K562 (cell line): ENCODE measurements at regions not wholly inside any gene's neighbourhood (a gene's known extent, or its start where the extent isn't known, plus 50 kb on each side); places are given as distances from the start of the nearest gene placed in this dataset.

Source experiments
- ATAC-seq: fragments of 200-7000 bp; cut with Tn5 transposase; 3 replicates; pipeline ENCODE4 v1.9.1; 2020; ENCODE audit warnings: moderate library complexity
- BruUV-seq: library from RNA; stranded (reverse); fragments of 400-500 nt; replicated peaks from 2 replicates; lab custom pipeline; 2021; lab: Mats Ljungman, UMichigan
- CTCF ChIA-PET: fragments of 300-600 bp; formaldehyde crosslinking; extraction: SDS; loops from one replicate; lab custom pipeline; 2021; ENCODE audit warnings: low intra/inter-chr PET ratio; lab: Yijun Ruan, JAX
- POLR2A ChIA-PET: fragments of 300-600, 350-650 bp; sonication (Branson Sonifier 250); formaldehyde crosslinking; extraction: SDS; loops from one replicate; lab custom pipeline; 2021; ENCODE audit warnings: antibody characterized with exemption, inconsistent platforms; lab: Yijun Ruan, JAX
- DNase-seq, 4 experiments: peaks; one replicate each; pipeline versions ENCODE4 v3.0.0 to v3.0.0-alpha.2; 2011 to 2018; ENCODE audit warnings: low spot score in 3 of 4, mixed read lengths in 3 of 4; ENCODE audit errors: extremely low read depth in 1 of 4
- FAIRE-seq: peaks from 2 replicates; lab custom pipeline; 2011; peaks lifted over from hg19 to GRCh38; lab: Jason Lieb, UNC
- H2AFZ ChIP-seq: 2 replicates; pipeline ENCODE4 v1.6.0; 2011; ENCODE audit warnings: low read depth, low read length, control low read depth, inconsistent platforms
- H3K27ac ChIP-seq: fragments of 200-600 bp; 3 replicates; pipeline ENCODE4 v1.8.0; 2011; ENCODE audit warnings: low read depth, mild to moderate bottlenecking, control low read depth, inconsistent platforms, low read length, moderate library complexity, mixed read lengths; ENCODE audit errors: extremely low read depth
- H3K27me3 ChIP-seq, 2 experiments: fragments of 300-600 bp in 1 of 2; 2 replicates in 1 of 2; 3 replicates in 1 of 2; pipeline versions ENCODE4 v1.6.0 to v1.8.0; 2011; ENCODE audit warnings: inconsistent platforms in 2 of 2, low read length in 2 of 2, mild to moderate bottlenecking in 1 of 2, mixed read lengths in 1 of 2, moderate library complexity in 1 of 2; ENCODE audit not compliant: control insufficient read depth in 2 of 2, insufficient read depth in 2 of 2
- H3K36me3 ChIP-seq: fragments of 300-600 bp; 3 replicates; pipeline ENCODE4 v1.8.0; 2011; ENCODE audit warnings: mild to moderate bottlenecking, low read length, inconsistent platforms; ENCODE audit not compliant: control insufficient read depth, insufficient read depth
- H3K4me1 ChIP-seq, 2 experiments: fragments of 200-600 bp in 1 of 2; replicated peaks in 1 of 2; 2 replicates in 1 of 2; 3 replicates in 1 of 2; pipeline versions ENCODE4 v1.5.1 to v1.8.0; 2011; ENCODE audit warnings: inconsistent platforms in 2 of 2, low read length in 2 of 2, mild to moderate bottlenecking in 1 of 2, mixed read lengths in 1 of 2, moderate library complexity in 1 of 2; ENCODE audit not compliant: control insufficient read depth in 2 of 2, insufficient read depth in 2 of 2
- H3K4me2 ChIP-seq: 2 replicates; pipeline ENCODE4 v1.6.1; 2011; ENCODE audit warnings: low read length, control low read depth, inconsistent platforms, mixed read lengths; ENCODE audit not compliant: insufficient read depth
- H3K4me3 ChIP-seq: fragments of 200-600 bp; sonication (generic), shearing (Covaris generic); 2 replicates; pipeline ENCODE4 v1.5.1; 2016; ENCODE audit warnings: control low read depth, inconsistent platforms
- H3K79me2 ChIP-seq: fragments of 200-600 bp; 3 replicates; pipeline ENCODE4 v1.8.0; 2011; ENCODE audit warnings: low read length, inconsistent platforms; ENCODE audit not compliant: control insufficient read depth, insufficient read depth
- H3K9ac ChIP-seq, 2 experiments: 2 replicates each; pipeline versions ENCODE4 v1.6.0 to v1.6.1; 2011; ENCODE audit warnings: low read depth in 2 of 2, low read length in 2 of 2, control low read depth in 1 of 2, inconsistent platforms in 1 of 2, mild to moderate bottlenecking in 1 of 2, mixed read lengths in 1 of 2; ENCODE audit not compliant: insufficient read depth in 1 of 2
- H3K9me1 ChIP-seq: one replicate; pipeline ENCODE4 v1.6.0; 2011; ENCODE audit warnings: inconsistent platforms, mild to moderate bottlenecking, low read length, moderate library complexity; ENCODE audit not compliant: control insufficient read depth, insufficient read depth
- H3K9me3 ChIP-seq: replicated peaks from 2 replicates; pipeline ENCODE4 v1.5.1; 2011; ENCODE audit warnings: low read depth, low read length, inconsistent platforms; ENCODE audit not compliant: control insufficient read depth, insufficient read depth
- H4K20me1 ChIP-seq: replicated peaks from 2 replicates; pipeline ENCODE4 v1.6.1; 2011; ENCODE audit warnings: low read length, inconsistent platforms, mixed read lengths; ENCODE audit not compliant: control insufficient read depth, insufficient read depth
- BDP1 ChIP-seq: IDR thresholded peaks from 3 replicates; pipeline ENCODE4 v1.6.1; 2011; ENCODE audit not compliant: insufficient read length, insufficient read depth
- CEBPG ChIP-seq, 3 experiments: fragments of 200-800 bp in 1 of 3; sonication (Bioruptor generic) in 1 of 3; sonication (generic) in 1 of 3; formaldehyde crosslinking in 1 of 3; IDR thresholded peaks in 2 of 3; conservative IDR thresholded peaks in 1 of 3; 2 replicates each; pipeline versions ENCODE4 v1.6.1 to v1.8.0; 2016 to 2022; ENCODE audit warnings: missing compliant biosample characterization in 2 of 3, missing genetic modification characterization in 2 of 3, mild to moderate bottlenecking in 1 of 3, missing genetic modification reagents in 1 of 3
- CREB5 ChIP-seq: fragments of 250-450 bp; sonication (Bioruptor Pico); IDR thresholded peaks from 2 replicates; pipeline ENCODE4 v1.5.0; 2020; ENCODE audit warnings: mild to moderate bottlenecking
- CSDE1 ChIP-seq, 2 experiments: fragments of 450-650 bp; IDR thresholded peaks; 2 replicates each; pipeline ENCODE4 v1.6.1; 2016; ENCODE audit warnings: mild to moderate bottlenecking in 1 of 2
- ILF3 ChIP-seq: fragments of 450-650 bp; IDR thresholded peaks from 2 replicates; pipeline ENCODE4 v1.6.1; 2018; ENCODE audit warnings: antibody characterized with exemption, mild to moderate bottlenecking, moderate library complexity, borderline replicate concordance
- IRF2 ChIP-seq: sonication (generic); formaldehyde crosslinking; IDR thresholded peaks from 2 replicates; pipeline ENCODE4 v1.8.1; 2022; ENCODE audit warnings: mild to moderate bottlenecking, missing genetic modification reagents
- KLF13 ChIP-seq: fragments of 450-650 bp; IDR thresholded peaks from 2 replicates; pipeline ENCODE4 v1.6.1; 2016; ENCODE audit warnings: missing genetic modification characterization, low read depth, mild to moderate bottlenecking, missing compliant biosample characterization, moderate library complexity, borderline replicate concordance
- PML ChIP-seq: IDR thresholded peaks from 2 replicates; pipeline ENCODE4 v1.6.1; 2012; ENCODE audit warnings: low read length, inconsistent platforms
- ZNF518B ChIP-seq: fragments of 250-450 bp; sonication (Bioruptor Pico); IDR thresholded peaks from 2 replicates; pipeline ENCODE4 v1.5.0; 2021; ENCODE audit warnings: mild to moderate bottlenecking, moderate library complexity
- WGBS: fragments of 100-300 bp; shearing (Covaris generic); methylation state at CpG from one replicate; pipeline ENCODE4 v1.1.6; 2016; ENCODE audit warnings: low coverage, mixed read lengths; ENCODE audit not compliant: insufficient coverage; ENCODE audit errors: missing lambda C conversion rate; 5-methylcytosine and 5-hydroxymethylcytosine counted together
- in situ Hi-C: fragments of 300-500 bp; cut with MboI; formaldehyde crosslinking; loops from 4 replicates; pipeline ENCODE4 v1.15.0; 2018; ENCODE audit warnings: inconsistent platforms, mixed read lengths
- intact Hi-C: fragments of 100-400 bp; cut with micrococcal nuclease; formaldehyde crosslinking; loops from 2 replicates; pipeline ENCODE4 v1.14.2; 2022

GRCh38 chr10:9060314-9060713, 1005.8 kb downstream of the GATA3 start:
- intact Hi-C loops (no loop called here), in situ Hi-C loops (no loop called here)
- TF ChIP-seq ZNF518B (CRISPR knock-in tag): no peak
- no peak for TF ChIP-seq BDP1
- no peak for TF ChIP-seq ILF3
- no peak for TF ChIP-seq CREB5 (CRISPR knock-in tag)
- TF ChIP-seq CSDE1 (IDR thresholded peaks at IDR 0.05): no peak
- TF ChIP-seq KLF13 (tag): no peak
- TF ChIP-seq PML: no peak
- no peak for TF ChIP-seq IRF2 (CRISPR knock-in tag)
- no peak for TF ChIP-seq CEBPG (CRISPR knock-in tag; IDR thresholded peaks at IDR 0.05)
- no peak for TF ChIP-seq CEBPG (tag; conservative IDR thresholded peaks at IDR 0.05 in 1 of 2, IDR thresholded peaks at IDR 0.05 in 1 of 2)
- Histone ChIP-seq H3K9ac (no peak overlapping the region), H3K4me3 (no peak overlapping the region), H3K36me3 (no peaks in the 10 kb centered on the region), H2AFZ (no peak overlapping the region), H3K79me2 (no peaks in the 10 kb centered on the region), H3K9me3 (0 out of 2 replicates have a peak, but pooled peaks cover 2% of the 10 kb centered on the region), H3K4me2 (no peak overlapping the region), H4K20me1 (no peaks in the 10 kb centered on the region), H3K27ac (no peak overlapping the region), H3K9me1 (no peaks in the 10 kb centered on the region), H3K27me3 (no peaks in the 10 kb centered on the region), H3K4me1 (no peaks in the 10 kb centered on the region)
- ATAC-seq: no peak
- CTCF ChIA-PET: no interaction called here
- no peak for DNase-seq
- POLR2A ChIA-PET: no interaction called here
- FAIRE-seq: no peak
- WGBS: 0% methylated on average over 2 of the region's 2 CpGs
- no TSS peak for BruUV-seq
